ENCODE measurements at regions not wholly inside any gene's neighbourhood (a gene's known extent, or its start where the extent isn't known, plus 50 kb on each side); places are given as distances from the start of the nearest gene placed in this dataset.

- no peak for TF ChIP-seq YY1 (IDR thresholded peaks at IDR 0.05; ENCODE audit: insufficient read depth, insufficient read length)
- no peak for TF ChIP-seq ZNF274 (IDR thresholded peaks at IDR 0.05; ENCODE audit: low read depth, low read length)
- no peak for TF ChIP-seq SUZ12 (IDR thresholded peaks at IDR 0.05; ENCODE audit: extremely low read depth, insufficient read depth, insufficient read length)
Measured at GRCh38 chr1:94654919-94655318, 113.4 kb upstream of the F3 start.
